Neural progenitor cell (in vitro differentiated cells): ENCODE measurements at regions not wholly inside any gene's neighbourhood (a gene's known extent, or its start where the extent isn't known, plus 50 kb on each side); places are given as distances from the start of the nearest gene placed in this dataset.

ENCODE experiments used
- CTCF ChIP-seq: fragments of 200-600 bp; sonication (generic); IDR thresholded peaks from 2 replicates; pipeline ENCODE4 v1.5.1; 2017; ENCODE audit warnings: antibody characterized with exemption, mild to moderate bottlenecking
- EZH2 ChIP-seq: fragments of 200-600 bp; sonication (generic); IDR thresholded peaks from 2 replicates; pipeline ENCODE4 v1.6.1; 2017; ENCODE audit warnings: antibody characterized with exemption, mild to moderate bottlenecking, moderate library complexity

- no peak for TF ChIP-seq EZH2
- TF ChIP-seq CTCF = no peak
Measured at GRCh38 chr6:158255275-158255988, 56.8 kb upstream of the TULP4 start.
